ENCODE measurements at regions not wholly inside any gene's neighbourhood (a gene's known extent, or its start where the extent isn't known, plus 50 kb on each side); places are given as distances from the start of the nearest gene placed in this dataset.

DNA sequence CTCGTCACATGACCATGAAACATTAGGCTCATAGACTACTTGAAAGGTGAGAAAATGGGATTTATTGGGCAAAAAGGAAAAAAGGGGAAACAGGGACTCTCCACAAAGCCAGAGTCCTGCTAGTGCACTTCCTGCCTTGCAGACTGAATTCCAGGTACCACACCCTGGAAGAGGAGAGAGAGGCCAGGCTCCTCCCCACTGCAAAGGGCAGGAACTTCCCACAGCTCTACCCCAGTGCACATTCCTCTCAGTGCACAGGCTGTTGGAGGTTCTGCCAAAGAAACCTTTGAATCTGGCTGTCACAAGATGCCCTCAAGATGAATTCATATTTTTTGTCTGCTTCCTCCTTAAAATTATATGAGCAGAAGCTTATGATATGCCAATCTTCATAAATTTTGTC lies 920.4 kb upstream of the GJE1 start:
- Histone ChIP-seq H3K36me3 (ENCODE audit: low read length) (no peaks in the 10 kb centered on the region), H3K79me2 (ENCODE audit: insufficient read depth, low read length) (no peaks in the 10 kb centered on the region), H3F3A (ENCODE audit: insufficient read depth) (no peaks in the 10 kb centered on the region), H3K4me2 (ENCODE audit: low read depth, low read length, poor library complexity, severe bottlenecking) (no peak overlapping the region), H3K9ac (ENCODE audit: low read length) (no peak overlapping the region), H3K4me3 (ENCODE audit: insufficient read depth, low read length, poor library complexity, severe bottlenecking) (no peak overlapping the region), H3K27me3 (ENCODE audit: low read length) (no peaks in the 10 kb centered on the region), H2AFZ (ENCODE audit: low read depth, low read length, severe bottlenecking) (peak overlapping the region; percentile 36), H4K20me1 (ENCODE audit: low read depth, low read length) (no peaks in the 10 kb centered on the region), H3K27ac (ENCODE audit: low read depth, low read length) (no peak overlapping the region), H3K9me3 (ENCODE audit: insufficient read depth, low read length) (no peaks in the 10 kb centered on the region), H3K9me2 (replicated peaks; ENCODE audit: insufficient read depth, low read length) (no peaks in the 10 kb centered on the region)
- TF ChIP-seq CTCF (IDR thresholded peaks at IDR 0.05; ENCODE audit: insufficient read depth, low read length, poor library complexity, severe bottlenecking) = no peak
- no peak for TF ChIP-seq EZH2phosphoT487 (conservative IDR thresholded peaks at IDR 0.05; ENCODE audit: low read length)

GRCh38 chr6:141211845-141212244 lies 920.9 kb upstream of the GJE1 start:
- Histone ChIP-seq H3K9me2 (replicated peaks; ENCODE audit: insufficient read depth, low read length) (no peaks in the 10 kb centered on the region), H3K9me3 (ENCODE audit: insufficient read depth, low read length) (no peaks in the 10 kb centered on the region; the same call in 1 of the 2 replicates), H3K79me2 (ENCODE audit: insufficient read depth, low read length) (no peaks in the 10 kb centered on the region), H3K9ac (ENCODE audit: low read length) (no peak overlapping the region), H3F3A (ENCODE audit: insufficient read depth) (no peaks in the 10 kb centered on the region), H3K4me2 (ENCODE audit: low read depth, low read length, poor library complexity, severe bottlenecking) (no peak overlapping the region), H3K36me3 (ENCODE audit: low read length) (no peaks in the 10 kb centered on the region), H2AFZ (ENCODE audit: low read depth, low read length, severe bottlenecking) (no peak overlapping the region), H3K4me3 (ENCODE audit: insufficient read depth, low read length, poor library complexity, severe bottlenecking) (no peak overlapping the region), H3K27me3 (ENCODE audit: low read length) (no peaks in the 10 kb centered on the region), H3K27ac (ENCODE audit: low read depth, low read length) (no peak overlapping the region), H4K20me1 (ENCODE audit: low read depth, low read length) (no peaks in the 10 kb centered on the region)
- TF ChIP-seq CTCF (IDR thresholded peaks at IDR 0.05; ENCODE audit: insufficient read depth, low read length, poor library complexity, severe bottlenecking) (no peak), EZH2phosphoT487 (conservative IDR thresholded peaks at IDR 0.05; ENCODE audit: low read length) (no peak)

- Histone ChIP-seq H3K27me3 (ENCODE audit: low read length) (no peaks in the 10 kb centered on the region), H3K79me2 (ENCODE audit: insufficient read depth, low read length) (no peaks in the 10 kb centered on the region), H3K9ac (ENCODE audit: low read length) (no peak overlapping the region), H3K27ac (ENCODE audit: low read depth, low read length) (no peak overlapping the region), H3K9me3 (ENCODE audit: insufficient read depth, low read length) (no peaks in the 10 kb centered on the region; the same call in 1 of the 2 replicates), H4K20me1 (ENCODE audit: low read depth, low read length) (no peaks in the 10 kb centered on the region), H3K9me2 (replicated peaks; ENCODE audit: insufficient read depth, low read length) (no peaks in the 10 kb centered on the region), H2AFZ (ENCODE audit: low read depth, low read length, severe bottlenecking) (no peak overlapping the region), H3K36me3 (ENCODE audit: low read length) (no peaks in the 10 kb centered on the region), H3K4me2 (ENCODE audit: low read depth, low read length, poor library complexity, severe bottlenecking) (no peak overlapping the region), H3F3A (ENCODE audit: insufficient read depth) (no peaks in the 10 kb centered on the region), H3K4me3 (ENCODE audit: insufficient read depth, low read length, poor library complexity, severe bottlenecking) (no peak overlapping the region)
- no peak for TF ChIP-seq CTCF (IDR thresholded peaks at IDR 0.05; ENCODE audit: insufficient read depth, low read length, poor library complexity, severe bottlenecking)
- no peak for TF ChIP-seq EZH2phosphoT487 (conservative IDR thresholded peaks at IDR 0.05; ENCODE audit: low read length)
Observed at GRCh38 chr6:141210901-141211300, 921.8 kb upstream of the GJE1 start.
